Renal cortex interstitium (tissue), 11 donors: ENCODE measurements at regions not wholly inside any gene's neighbourhood (a gene's known extent, or its start where the extent isn't known, plus 50 kb on each side); places are given as distances from the start of the nearest gene placed in this dataset.

ENCODE experiments used
- DNase-seq, 11 donors: peaks; one replicate each; pipeline ENCODE4 v3.0.0-alpha.2; 2013; ENCODE audit warnings: low read depth in 9 of 11, low spot score in 4 of 11; ENCODE audit errors: extremely low read depth in 1 of 11

- no peak for DNase-seq
Measured at GRCh38 chr5:18984559-18985080, 1003.4 kb downstream of the CDH18 start.

GRCh38 chr5:18985171-18985758 lies 1002.7 kb downstream of the CDH18 start:
- DNase-seq, result no peak

GRCh38 chr5:18987101-18987500 lies 1000.9 kb downstream of the CDH18 start:
- no peak for DNase-seq

GRCh38 chr5:18990852-18991251 lies 997.1 kb downstream of the CDH18 start:
- no peak for DNase-seq

- DNase-seq, result no peak
Measured at GRCh38 chr5:18992264-18992663, 995.7 kb downstream of the CDH18 start.

- DNase-seq, result no peak
Measured at GRCh38 chr5:18999478-18999877, 988.5 kb downstream of the CDH18 start.

- no peak for DNase-seq
Measured at GRCh38 chr5:19001054-19001453, 986.9 kb downstream of the CDH18 start.

GRCh38 chr5:19001539-19001938 lies 986.5 kb downstream of the CDH18 start:
- no peak for DNase-seq

GRCh38 chr5:19002111-19002510 lies 985.9 kb downstream of the CDH18 start:
- DNase-seq, result no peak

GRCh38 chr5:19018822-19019221 lies 969.2 kb downstream of the CDH18 start:
- DNase-seq, result no peak

- DNase-seq, result no peak
Measured at GRCh38 chr5:19031491-19031890, 956.5 kb downstream of the CDH18 start.

- no peak for DNase-seq
Measured at GRCh38 chr5:19035816-19036215, 952.2 kb downstream of the CDH18 start.

- no peak for DNase-seq
Measured at GRCh38 chr5:19042106-19042505, 945.9 kb downstream of the CDH18 start.

GRCh38 chr5:19044311-19044710 lies 943.7 kb downstream of the CDH18 start:
- no peak for DNase-seq

- no peak for DNase-seq
Measured at GRCh38 chr5:19044931-19045695, 942.9 kb downstream of the CDH18 start.

- DNase-seq, result no peak
Measured at GRCh38 chr5:19047277-19047676, 940.7 kb downstream of the CDH18 start.

- no peak for DNase-seq
Measured at GRCh38 chr5:19048726-19049125, 939.3 kb downstream of the CDH18 start.

GRCh38 chr5:19058216-19058615 lies 929.8 kb downstream of the CDH18 start:
- DNase-seq, result no peak

- no peak for DNase-seq
Measured at GRCh38 chr5:19064094-19064493, 923.9 kb downstream of the CDH18 start.

GRCh38 chr5:19067741-19068140 lies 920.3 kb downstream of the CDH18 start:
- DNase-seq, result no peak

- DNase-seq, result no peak
Measured at GRCh38 chr5:19098434-19098833, 889.6 kb downstream of the CDH18 start.
